ENCODE measurements at regions not wholly inside any gene's neighbourhood (a gene's known extent, or its start where the extent isn't known, plus 50 kb on each side); places are given as distances from the start of the nearest gene placed in this dataset.
"Not testable (repeated sequence)": the region's sequence is repeated elsewhere in the genome, so short reads cannot be mapped to it uniquely, and the experiment has no call there.

- DNase-seq = no peak
Observed at GRCh38 chr1:118828038-118828437, 160.1 kb downstream of the TBX15 start.

- no peak for DNase-seq
Observed at GRCh38 chr1:118827636-118828035, 160.5 kb downstream of the TBX15 start.

DNA sequence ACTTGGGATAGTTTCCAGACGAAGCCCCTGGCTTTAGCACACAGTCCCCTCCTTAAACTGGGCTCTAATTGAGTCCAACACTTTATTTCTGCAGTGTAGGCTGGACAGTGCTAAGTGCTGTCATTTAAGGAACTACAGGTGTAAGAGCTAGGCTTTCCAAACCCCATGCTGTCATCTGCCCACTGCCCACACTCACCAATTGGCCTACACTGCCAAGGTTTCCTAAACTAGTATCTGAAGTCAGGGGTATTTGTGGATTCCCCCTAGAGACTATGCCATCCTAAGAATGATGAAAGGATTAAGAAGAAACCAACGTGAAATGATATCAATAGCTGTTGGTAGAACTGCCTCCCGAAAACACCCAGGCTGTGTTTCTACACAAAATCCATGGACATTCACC, 160.9 kb downstream of the TBX15 start:
- no peak for DNase-seq

DNA sequence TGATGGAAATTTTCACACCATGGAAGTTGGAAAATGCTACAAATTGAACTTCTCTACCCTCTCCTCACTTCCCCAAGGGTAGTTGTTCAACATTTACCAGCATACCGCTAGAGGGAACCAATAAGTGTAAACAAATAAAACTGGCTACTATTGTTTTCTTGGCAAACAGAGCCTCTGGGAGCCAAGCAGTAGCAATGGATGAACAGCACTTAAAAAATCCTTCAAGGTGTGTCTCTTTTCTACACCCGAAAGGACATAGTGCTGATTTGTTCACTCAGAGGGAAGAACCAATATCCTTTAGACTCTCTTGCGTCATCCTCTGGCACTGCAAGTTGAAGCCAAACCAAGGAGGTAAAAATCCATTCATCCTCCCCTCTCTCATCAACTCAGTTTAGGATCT, 161.5 kb downstream of the TBX15 start:
- DNase-seq = no peak

DNA sequence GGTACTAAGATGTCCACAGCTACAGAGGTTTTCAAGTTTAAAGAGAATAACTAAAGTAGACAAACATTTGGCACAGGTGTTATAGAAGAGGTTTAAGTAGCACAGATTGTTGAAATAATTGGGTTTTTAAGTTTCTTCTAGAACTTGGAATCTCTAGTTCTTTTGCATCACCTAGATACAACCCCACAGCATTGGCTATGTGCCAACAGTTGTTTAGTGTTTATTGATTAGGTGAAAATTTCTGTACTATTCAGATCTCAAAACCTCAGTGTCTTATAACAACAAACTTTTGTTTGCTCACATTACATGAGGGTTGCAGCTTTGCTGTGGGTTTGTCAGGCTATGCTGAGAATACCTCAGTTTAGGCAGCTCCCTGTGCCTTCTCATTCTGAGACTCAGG, 162.5 kb downstream of the TBX15 start:
- no peak for DNase-seq

GRCh38 chr1:118821801-118822200, 166.3 kb downstream of the TBX15 start:
- no peak for DNase-seq

GRCh38 chr1:118820864-118821263, 167.3 kb downstream of the TBX15 start:
- no peak for DNase-seq

- DNase-seq = no peak
Observed at GRCh38 chr1:118815909-118816308, 172.2 kb downstream of the TBX15 start.

DNA sequence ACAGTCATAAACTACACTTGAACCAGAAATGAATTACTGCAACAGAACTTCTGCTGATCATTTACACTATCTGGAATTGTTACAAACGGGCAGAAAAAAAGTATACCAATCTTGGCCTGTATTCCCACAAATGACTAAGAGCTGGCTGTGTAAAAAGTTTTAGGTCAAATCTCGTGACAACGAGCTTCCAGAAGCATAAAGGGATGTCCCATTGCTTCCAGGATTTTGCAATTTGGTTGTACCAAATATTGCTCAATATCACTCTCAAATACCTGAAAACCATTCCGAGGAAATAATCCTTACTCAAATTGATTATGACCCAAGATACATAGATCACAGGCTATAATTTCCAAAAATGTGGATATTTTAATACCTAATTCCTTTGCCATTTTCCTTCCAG, 175.6 kb downstream of the TBX15 start:
- DNase-seq = no peak

DNA sequence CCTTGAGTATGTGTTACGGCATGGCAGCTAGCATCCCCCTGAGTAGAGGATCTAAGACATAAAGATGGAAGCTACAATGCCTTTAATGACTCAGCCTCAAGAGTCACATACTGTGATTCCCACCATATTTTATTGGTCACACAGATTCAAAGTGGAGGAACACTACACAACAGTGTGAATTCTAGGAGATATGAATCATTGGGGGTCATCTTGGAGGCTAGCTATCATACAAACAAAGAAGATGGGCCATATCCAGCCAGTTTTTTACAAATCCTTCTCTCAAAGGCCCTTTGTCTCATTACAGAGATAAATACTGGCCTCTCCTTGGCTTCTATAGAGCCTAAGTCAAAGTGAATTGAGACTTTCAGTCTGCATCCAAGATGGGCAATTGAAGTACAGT, 177.0 kb downstream of the TBX15 start:
- DNase-seq = no peak

- no peak for DNase-seq
Observed at GRCh38 chr1:118809586-118809985, 178.6 kb downstream of the TBX15 start.

- not testable (repeated sequence) for DNase-seq
Observed at GRCh38 chr1:118803128-118803527, 185.0 kb downstream of the TBX15 start.

DNA sequence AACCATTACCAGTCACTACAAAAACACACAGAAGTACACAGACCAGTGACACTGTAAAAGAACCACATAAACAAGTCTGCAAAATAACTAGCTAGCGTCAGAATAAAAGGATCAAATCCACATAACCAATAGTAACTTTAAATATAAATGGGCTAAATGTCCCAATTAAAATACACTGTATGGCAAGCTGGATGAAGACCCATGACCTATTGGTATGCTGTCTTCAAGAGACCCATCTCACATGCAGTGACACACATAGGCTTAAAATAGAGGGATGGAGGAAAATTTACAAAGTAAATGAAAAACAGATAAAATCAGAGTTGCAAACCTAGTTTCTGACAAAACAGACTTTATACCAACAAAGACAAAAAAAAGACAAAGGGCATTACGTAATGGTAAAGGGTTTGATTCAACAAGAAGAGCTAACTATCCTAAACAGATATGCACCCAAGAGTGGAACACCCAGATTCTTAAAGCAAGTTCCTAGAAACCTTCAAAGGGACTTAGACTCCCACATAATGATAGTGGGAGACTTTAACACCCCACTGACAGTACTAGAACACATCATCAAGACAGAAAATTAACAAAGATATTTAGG, 196.9 kb downstream of the TBX15 start:
- no peak for DNase-seq

GRCh38 chr1:118788463-118788862, 199.7 kb downstream of the TBX15 start:
- DNase-seq = no peak

- no peak for DNase-seq
Observed at GRCh38 chr1:118786454-118787155, 201.5 kb downstream of the TBX15 start.

- DNase-seq = no peak
Observed at GRCh38 chr1:118785246-118785645, 202.9 kb downstream of the TBX15 start.

GRCh38 chr1:118783095-118783758, 204.9 kb downstream of the TBX15 start:
- DNase-seq = no peak

DNA sequence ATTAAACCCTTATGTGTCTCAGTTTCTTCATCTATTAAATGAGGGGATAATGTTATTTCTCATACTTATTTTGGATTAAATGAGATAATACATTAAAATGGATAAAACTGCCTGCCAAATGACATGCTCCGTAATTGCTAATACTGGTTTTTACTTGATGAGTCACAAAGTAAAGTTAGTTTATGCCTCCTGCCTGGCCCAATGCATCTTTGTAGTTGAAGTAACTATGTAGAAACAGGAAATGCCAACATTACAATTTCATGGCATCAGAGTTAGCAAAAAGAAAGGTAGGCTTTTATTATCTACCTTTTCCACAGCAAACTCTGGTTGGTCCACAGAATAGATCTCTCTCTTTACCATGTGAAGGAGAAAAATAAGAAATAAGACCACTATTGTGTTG, 214.5 kb downstream of the TBX15 start:
- DNase-seq = no peak

DNA sequence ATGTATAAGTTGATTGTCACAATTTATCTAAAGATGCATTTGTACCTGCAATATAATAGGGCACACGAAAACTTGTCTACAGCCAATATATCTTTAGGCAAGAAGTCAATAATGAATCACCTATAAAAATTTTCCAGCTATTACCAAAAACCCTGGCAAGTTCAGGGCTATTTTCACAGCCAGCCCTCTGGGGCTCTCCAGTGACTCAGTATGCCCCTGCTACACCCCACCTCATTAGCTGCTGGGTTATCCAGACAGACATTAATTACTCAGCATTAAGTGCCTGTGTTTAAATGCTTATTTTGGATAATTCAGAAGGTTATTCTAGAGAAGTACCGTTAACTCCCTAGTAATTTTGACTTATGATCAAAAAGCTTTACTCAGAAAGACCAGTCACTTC, 220.2 kb downstream of the TBX15 start:
- DNase-seq = no peak

DNA sequence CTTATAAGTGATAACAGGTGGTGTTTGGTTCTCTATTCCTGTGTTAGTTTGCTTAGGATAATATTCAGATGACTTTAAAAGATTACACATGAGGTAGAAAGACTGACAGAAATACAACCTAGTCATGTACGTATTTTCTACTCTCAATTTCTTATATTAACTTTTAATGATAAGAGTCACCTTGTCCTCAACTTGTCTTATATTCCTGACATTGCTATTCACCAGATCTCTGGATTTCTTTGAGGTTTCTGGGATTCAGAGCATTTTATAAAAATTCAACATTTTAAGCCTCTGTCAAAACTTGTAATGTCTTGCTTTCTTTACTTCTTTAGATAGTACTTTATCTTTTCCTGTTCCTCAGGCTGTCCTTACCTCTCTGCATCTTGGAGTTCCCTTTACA, 234.2 kb downstream of the TBX15 start:
- no peak for DNase-seq

DNA sequence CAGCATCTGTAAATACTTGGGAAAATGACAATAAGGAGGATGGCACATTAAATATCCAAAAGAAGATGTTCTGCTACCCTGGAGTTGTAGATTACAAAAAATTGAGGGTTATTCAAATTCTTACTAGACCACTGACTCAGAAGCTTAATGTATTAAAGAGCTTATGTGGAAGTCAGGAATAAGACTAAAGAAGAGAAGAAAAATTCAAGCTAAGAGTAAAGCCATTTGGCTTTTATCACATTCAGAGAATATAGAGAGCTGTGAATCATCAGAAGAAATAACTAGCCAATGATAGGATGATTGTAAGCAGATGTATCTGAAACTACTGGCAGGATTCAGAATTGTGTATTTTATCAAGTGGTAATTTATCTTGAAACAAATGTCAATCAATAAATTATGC, 237.0 kb downstream of the TBX15 start:
- no peak for DNase-seq

GRCh38 chr1:118744420-118744819, 243.7 kb downstream of the TBX15 start:
- DNase-seq = no peak

GRCh38 chr1:118739501-118739900, 248.6 kb downstream of the TBX15 start:
- no peak for DNase-seq

DNA sequence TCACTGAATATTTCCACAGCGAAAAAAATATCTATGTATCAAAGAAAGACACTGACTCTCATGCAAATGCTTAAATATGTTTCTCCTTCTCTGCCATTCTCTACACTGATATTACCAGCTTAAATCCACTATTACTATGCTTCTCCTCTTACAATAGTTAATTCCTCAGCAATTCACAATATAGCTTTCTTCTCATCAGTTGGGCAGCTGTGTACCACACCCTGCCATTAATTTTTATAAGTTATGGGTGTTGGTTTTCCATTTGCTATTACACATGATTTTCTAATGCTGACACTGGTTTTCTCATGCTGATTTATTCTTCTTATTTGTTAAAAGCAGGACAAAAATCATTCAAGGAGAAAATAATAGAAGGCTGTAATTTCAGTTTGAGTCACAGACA, 251.8 kb downstream of the TBX15 start:
- no peak for DNase-seq

DNA sequence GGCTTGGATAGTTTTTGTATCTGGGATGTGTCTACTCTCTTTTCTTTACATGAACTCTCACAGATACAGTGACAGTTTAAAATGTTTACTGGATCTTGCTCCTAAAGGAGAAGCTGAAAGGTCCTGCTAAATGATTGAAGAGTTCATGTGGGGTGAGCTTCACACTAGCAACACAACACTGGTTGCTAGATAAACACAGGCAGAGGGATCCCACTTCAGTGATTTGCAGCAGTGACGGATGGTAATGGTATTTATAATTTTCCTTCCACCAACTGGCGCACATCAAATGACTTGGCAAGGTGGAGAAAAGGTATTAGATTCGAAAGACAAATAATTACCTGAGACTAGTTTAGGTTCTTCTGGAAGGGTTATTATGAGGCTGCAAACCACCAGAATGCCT, 270.2 kb downstream of the TBX15 start:
- no peak for DNase-seq

Data from suppressor macrophage treated with lipopolysaccharide for 1 hour (primary cell).